ENCODE measurements at regions not wholly inside any gene's neighbourhood (a gene's known extent, or its start where the extent isn't known, plus 50 kb on each side); places are given as distances from the start of the nearest gene placed in this dataset.
"Not testable (repeated sequence)": the region's sequence is repeated elsewhere in the genome, so short reads cannot be mapped to it uniquely, and the experiment has no call there.

DNA sequence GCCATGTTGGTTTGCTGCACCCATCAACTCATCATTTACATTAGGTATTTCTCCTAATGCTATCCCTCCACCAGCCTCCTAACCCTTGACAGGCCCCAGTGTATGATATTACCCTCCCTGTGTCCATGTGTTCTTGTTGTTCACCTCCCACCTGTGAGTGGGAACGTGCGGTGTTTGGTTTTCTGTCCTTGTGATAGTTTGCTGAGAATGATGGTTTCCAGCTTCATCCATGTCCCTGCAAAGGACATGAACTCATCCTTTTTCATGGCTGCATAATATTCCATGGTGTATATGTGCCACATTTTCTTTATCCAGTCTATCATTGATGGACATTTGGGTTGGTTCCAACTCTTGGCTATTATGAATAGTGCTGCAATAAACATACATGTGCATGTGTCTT lies 184.0 kb downstream of the EDEM1 start:
- H3K4me1 Mint-ChIP-seq, H3K4me3 Mint-ChIP-seq, ATAC-seq, H3K27ac Mint-ChIP-seq, H3K9me3 Mint-ChIP-seq, H3K27me3 Mint-ChIP-seq, DNase-seq: not testable (repeated sequence)

GRCh38 chr3:5376761-5377160 lies 189.3 kb downstream of the EDEM1 start:
- H3K27ac Mint-ChIP-seq = no peak overlapping the region
- no peak overlapping the region for H3K4me3 Mint-ChIP-seq
- ATAC-seq (no peak), DNase-seq (no peak)
- H3K4me1 Mint-ChIP-seq = no peaks in the 10 kb centered on the region
- no peaks in the 10 kb centered on the region for H3K9me3 Mint-ChIP-seq
- H3K27me3 Mint-ChIP-seq = no peaks in the 10 kb centered on the region

DNA sequence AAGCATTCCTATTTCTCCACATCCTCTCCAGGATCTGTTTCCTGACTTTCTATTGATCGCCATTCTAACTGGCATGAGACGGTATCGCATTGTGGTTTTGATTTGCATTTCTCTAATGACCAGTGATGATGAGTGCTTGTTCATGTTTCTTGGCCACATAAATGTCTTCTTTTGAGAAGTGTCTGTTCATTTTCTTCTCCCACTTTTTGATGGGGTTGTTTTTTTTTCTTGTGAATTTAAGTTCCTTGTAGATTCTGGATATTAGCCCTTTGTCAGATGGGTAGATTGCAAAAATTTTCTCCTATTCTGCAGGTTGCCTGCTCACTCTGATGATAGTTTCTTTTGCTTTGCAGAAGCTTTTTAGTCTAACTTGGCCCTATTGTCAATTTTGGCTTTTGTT lies 191.8 kb downstream of the EDEM1 start:
- H3K27ac Mint-ChIP-seq, H3K9me3 Mint-ChIP-seq, ATAC-seq, H3K4me3 Mint-ChIP-seq, DNase-seq, H3K27me3 Mint-ChIP-seq, H3K4me1 Mint-ChIP-seq: not testable (repeated sequence)

DNA sequence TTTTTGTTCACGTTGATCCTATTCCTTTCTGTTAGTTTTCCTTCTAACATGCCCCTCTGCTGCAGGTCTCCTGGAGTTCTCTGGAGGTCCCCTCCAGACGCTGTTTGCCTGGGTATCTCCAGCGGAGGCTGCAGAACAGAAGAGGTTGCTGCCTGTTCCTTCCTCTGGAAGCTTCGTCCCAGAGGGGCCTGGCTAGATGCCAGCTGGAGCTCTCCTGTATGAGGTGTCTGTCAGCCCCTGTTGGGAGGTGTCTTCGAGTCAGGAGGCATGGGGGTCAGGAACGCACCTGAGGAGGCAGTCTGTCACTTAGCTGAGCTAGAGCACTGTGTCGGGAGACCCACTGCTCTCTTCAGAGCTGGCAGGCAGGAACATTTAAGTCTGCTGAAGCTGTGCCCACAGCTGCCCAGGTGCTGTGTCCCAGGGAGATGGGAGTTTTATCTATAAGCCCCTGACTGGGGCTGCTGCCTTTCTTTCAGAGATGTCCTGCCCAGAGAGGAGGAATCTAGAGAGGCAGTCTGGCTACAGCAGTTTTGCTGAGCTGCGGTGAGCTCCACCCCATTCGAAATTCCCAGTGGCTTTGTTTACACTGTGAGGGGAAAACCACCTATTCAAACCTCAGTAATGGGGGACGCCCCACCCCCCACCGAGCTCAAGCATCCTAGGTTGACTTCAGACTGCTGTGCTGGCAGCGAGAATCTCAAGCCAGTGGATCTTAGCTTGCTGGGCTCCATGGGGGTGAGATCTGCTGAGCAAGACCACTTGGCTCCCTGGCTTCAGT lies 196.2 kb downstream of the EDEM1 start:
- not testable (repeated sequence) for ATAC-seq, H3K27me3 Mint-ChIP-seq, DNase-seq, H3K4me3 Mint-ChIP-seq, H3K27ac Mint-ChIP-seq, H3K4me1 Mint-ChIP-seq, H3K9me3 Mint-ChIP-seq

DNA sequence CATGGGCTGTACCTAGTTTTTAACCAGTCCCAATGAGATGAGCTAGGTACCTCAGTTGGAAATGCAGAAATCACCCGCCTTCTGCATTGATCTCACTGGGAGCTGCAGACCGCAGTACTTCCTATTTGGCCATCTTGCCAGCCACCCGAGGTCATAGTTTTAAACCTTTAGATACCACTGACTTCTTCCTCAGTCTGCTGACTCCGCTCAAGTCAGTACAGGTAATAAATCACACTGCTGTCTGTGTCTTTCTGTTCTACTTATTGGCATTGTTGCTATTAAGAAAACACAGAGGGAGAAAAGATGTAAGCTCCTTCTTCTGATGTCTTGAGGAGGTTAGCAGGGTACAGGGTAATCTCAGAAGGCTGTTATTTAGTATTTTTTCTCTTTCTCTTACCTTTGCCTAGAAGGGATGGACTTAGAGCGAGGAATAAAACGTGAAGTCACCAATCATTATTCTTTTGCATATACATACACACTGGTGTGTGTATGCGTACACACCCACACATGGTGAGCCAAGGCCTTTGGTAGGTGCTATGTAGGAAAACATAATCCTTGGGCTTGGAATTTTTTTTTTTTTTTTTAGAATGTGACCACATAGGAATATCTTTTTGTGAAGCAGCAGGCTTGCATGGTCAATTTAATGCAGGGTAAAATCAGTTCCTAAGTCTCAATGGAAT lies 197.2 kb downstream of the EDEM1 start:
- ATAC-seq = no peak
- H3K27me3 Mint-ChIP-seq = no peaks in the 10 kb centered on the region
- H3K4me1 Mint-ChIP-seq = no peaks in the 10 kb centered on the region
- peaks cover 8% of the 10 kb centered on the region in 2 donors for H3K9me3 Mint-ChIP-seq
- H3K4me3 Mint-ChIP-seq = no peak overlapping the region
- DNase-seq = no peak
- H3K27ac Mint-ChIP-seq = no peak overlapping the region

DNA sequence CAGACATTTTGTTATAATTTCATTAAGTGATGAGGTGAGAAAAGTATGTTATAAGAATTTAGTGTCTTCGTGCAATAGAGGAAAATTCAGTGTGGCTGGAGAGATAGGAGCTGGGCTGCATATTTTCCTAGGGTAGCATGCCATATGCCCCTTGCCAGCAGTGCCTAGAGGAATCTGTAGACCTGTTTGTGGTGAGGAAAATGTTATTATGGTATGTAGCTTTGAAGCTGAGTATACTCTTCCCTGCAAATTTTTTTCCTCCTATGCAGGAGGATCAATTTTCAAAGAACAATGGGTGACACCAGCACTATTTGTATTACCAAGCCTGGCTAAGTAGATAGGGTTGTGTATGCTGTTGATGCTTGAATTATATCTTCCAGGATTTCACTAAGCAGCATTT lies 200.6 kb downstream of the EDEM1 start:
- DNase-seq (no peak), ATAC-seq (no peak)
- H3K4me1 Mint-ChIP-seq = no peaks in the 10 kb centered on the region
- H3K27me3 Mint-ChIP-seq = no peaks in the 10 kb centered on the region
- H3K4me3 Mint-ChIP-seq = no peak overlapping the region
- no peak overlapping the region for H3K27ac Mint-ChIP-seq
- peaks cover 3 to 4% of the 10 kb centered on the region in 2 donors for H3K9me3 Mint-ChIP-seq

GRCh38 chr3:5389057-5389456 lies 201.6 kb downstream of the EDEM1 start:
- Mint-ChIP-seq H3K9me3 (no peaks in the 10 kb centered on the region), H3K27ac (no peak overlapping the region), H3K27me3 (no peaks in the 10 kb centered on the region), H3K4me1 (no peaks in the 10 kb centered on the region), H3K4me3 (no peak overlapping the region)
- ATAC-seq (no peak), DNase-seq (no peak)

GRCh38 chr3:5390221-5390620 lies 202.7 kb downstream of the EDEM1 start:
- no peak overlapping the region for H3K27ac Mint-ChIP-seq
- H3K27me3 Mint-ChIP-seq = no peaks in the 10 kb centered on the region
- no peak for DNase-seq
- H3K4me3 Mint-ChIP-seq = no peak overlapping the region
- no peak for ATAC-seq
- no peaks in the 10 kb centered on the region for H3K4me1 Mint-ChIP-seq
- no peaks in the 10 kb centered on the region for H3K9me3 Mint-ChIP-seq

- Mint-ChIP-seq H3K4me1 (no peaks in the 10 kb centered on the region), H3K4me3 (no peak overlapping the region), H3K27ac (no peak overlapping the region), H3K9me3 (no peaks in the 10 kb centered on the region), H3K27me3 (no peaks in the 10 kb centered on the region)
- DNase-seq = no peak
- no peak for ATAC-seq
These were observed 203.6 kb downstream of the EDEM1 start for GRCh38 chr3:5390936-5391625.

GRCh38 chr3:5401002-5401401 lies 213.5 kb downstream of the EDEM1 start:
- ATAC-seq = peak; percentile 50
- no peaks in the 10 kb centered on the region for H3K9me3 Mint-ChIP-seq
- H3K27ac Mint-ChIP-seq = no peak overlapping the region
- H3K4me3 Mint-ChIP-seq = no peak overlapping the region
- DNase-seq = no peak
- H3K27me3 Mint-ChIP-seq = peaks cover 21% of the 10 kb centered on the region
- no peaks in the 10 kb centered on the region for H3K4me1 Mint-ChIP-seq

- Mint-ChIP-seq H3K27ac (no peak overlapping the region), H3K4me3 (no peak overlapping the region), H3K27me3 (peaks cover 24% of the 10 kb centered on the region), H3K4me1 (no peaks in the 10 kb centered on the region), H3K9me3 (no peaks in the 10 kb centered on the region)
- DNase-seq (no peak), ATAC-seq (no peak)
These were observed 217.2 kb downstream of the EDEM1 start for GRCh38 chr3:5404718-5405117.

GRCh38 chr3:5411786-5412185 lies 224.3 kb downstream of the EDEM1 start:
- Mint-ChIP-seq H3K4me3 (no peak overlapping the region), H3K27ac (no peak overlapping the region), H3K4me1 (no peaks in the 10 kb centered on the region), H3K9me3 (peaks cover 6 to 19% of the 10 kb centered on the region in 2 donors), H3K27me3 (peaks cover 10% of the 10 kb centered on the region)
- DNase-seq (no peak), ATAC-seq (no peak)

- no peaks in the 10 kb centered on the region for H3K27me3 Mint-ChIP-seq
- ATAC-seq (no peak), DNase-seq (no peak)
- no peak overlapping the region for H3K27ac Mint-ChIP-seq
- no peak overlapping the region for H3K4me3 Mint-ChIP-seq
- no peaks in the 10 kb centered on the region for H3K9me3 Mint-ChIP-seq
- no peaks in the 10 kb centered on the region for H3K4me1 Mint-ChIP-seq
These were observed 235.6 kb downstream of the EDEM1 start for GRCh38 chr3:5423076-5423475.

DNA sequence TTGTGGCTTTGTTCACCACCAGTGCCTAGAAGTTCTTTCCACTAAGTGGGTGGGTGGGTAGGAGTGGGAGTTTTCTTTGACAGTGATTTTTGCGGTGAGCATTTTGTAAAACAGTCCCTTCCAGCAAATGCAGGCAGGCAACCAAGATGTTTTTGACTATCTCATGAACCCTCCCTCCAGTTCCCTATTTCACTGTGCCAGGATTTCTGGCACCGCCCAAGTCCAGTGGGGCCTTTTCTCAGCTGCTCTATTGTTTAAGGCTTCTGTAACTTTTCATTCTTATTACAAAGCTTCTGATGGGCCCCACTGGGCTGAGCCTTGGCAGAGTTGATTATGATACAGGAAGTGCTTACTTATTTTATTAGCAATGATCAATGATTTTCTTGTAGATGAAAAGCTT lies 236.0 kb downstream of the EDEM1 start:
- ATAC-seq (no peak), DNase-seq (no peak)
- Mint-ChIP-seq H3K9me3 (no peaks in the 10 kb centered on the region), H3K27me3 (no peaks in the 10 kb centered on the region), H3K27ac (no peak overlapping the region), H3K4me1 (peaks cover 3% of the 10 kb centered on the region), H3K4me3 (no peak overlapping the region)

DNA sequence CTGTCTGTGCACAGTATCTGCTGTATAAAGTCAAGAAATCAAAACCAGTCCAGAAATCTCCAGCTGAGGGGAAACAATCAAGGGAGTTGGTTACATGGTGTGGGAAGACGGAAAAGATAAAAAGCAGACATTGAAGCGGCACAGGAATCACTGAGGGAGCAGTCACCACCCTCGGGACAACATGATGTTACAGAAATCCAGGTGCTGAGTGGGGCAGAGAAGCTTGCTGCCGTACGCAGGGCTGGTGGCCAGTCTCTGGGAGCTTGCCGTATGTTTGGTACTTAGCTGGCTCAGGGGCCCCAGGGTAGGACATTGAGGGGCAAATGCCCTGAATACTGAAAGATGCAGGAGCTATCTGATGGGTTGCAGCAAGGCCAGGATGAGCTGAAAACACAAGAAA lies 237.9 kb downstream of the EDEM1 start:
- Mint-ChIP-seq H3K4me3 (no peak overlapping the region), H3K27me3 (no peaks in the 10 kb centered on the region), H3K27ac (no peak overlapping the region), H3K4me1 (peaks cover 10% of the 10 kb centered on the region), H3K9me3 (no peaks in the 10 kb centered on the region)
- ATAC-seq (no peak), DNase-seq (no peak)
